IMR-90 (cell line): ENCODE measurements at regions not wholly inside any gene's neighbourhood (a gene's known extent, or its start where the extent isn't known, plus 50 kb on each side); places are given as distances from the start of the nearest gene placed in this dataset.

Source experiments
- ATAC-seq: fragments of 200-7000 bp; cut with Tn5 transposase; 2 replicates; pipeline ENCODE4 v1.9.1; 2020; ENCODE audit warnings: low read depth, mild to moderate bottlenecking, moderate library complexity
- BruUV-seq: library from RNA; stranded (reverse); fragments of 400-500 nt; replicated peaks from 2 replicates; lab custom pipeline; 2021; lab: Mats Ljungman, UMichigan
- CTCF ChIA-PET: fragments of 300-600 bp; formaldehyde crosslinking; extraction: SDS; loops from one replicate; lab custom pipeline; 2021; ENCODE audit warnings: antibody characterized with exemption; lab: Yijun Ruan, JAX
- POLR2A ChIA-PET: fragments of 300-600 bp; sonication (Branson Sonifier 250); formaldehyde crosslinking; loops from one replicate; lab custom pipeline; 2022; ENCODE audit warnings: antibody characterized with exemption; ENCODE audit not compliant: unreplicated experiment; lab: Charles Lee
- DNase-seq: peaks from one replicate; pipeline ENCODE4 v3.0.0; 2013
- H2AFZ ChIP-seq: replicated peaks from 2 replicates; pipeline ENCODE3; 2013; ENCODE audit warnings: low read length, mild to moderate bottlenecking; ENCODE audit not compliant: poor library complexity
- H2AK5ac ChIP-seq: 2 replicates; pipeline ENCODE4 v1.6.1; 2013; ENCODE audit warnings: low read depth, low read length, inconsistent platforms
- H2AK9ac ChIP-seq: replicated peaks from 2 replicates; pipeline ENCODE3; 2013; ENCODE audit warnings: mild to moderate bottlenecking, low read depth, low read length, moderate library complexity; ENCODE audit not compliant: poor library complexity
- H2BK120ac ChIP-seq: 2 replicates; pipeline ENCODE4 v1.6.1; 2013; ENCODE audit warnings: low read depth, low read length, inconsistent platforms
- H2BK15ac ChIP-seq: 3 replicates; pipeline ENCODE4 v1.6.1; 2013; ENCODE audit warnings: low read depth, low read length, inconsistent platforms
- H2BK20ac ChIP-seq: 2 replicates; pipeline ENCODE4 v1.6.1; 2013; ENCODE audit warnings: low read depth, mild to moderate bottlenecking, inconsistent platforms, low read length, moderate library complexity
- H2BK5ac ChIP-seq: 2 replicates; pipeline ENCODE4 v1.6.1; 2013; ENCODE audit warnings: mild to moderate bottlenecking, low read depth, low read length, inconsistent platforms; ENCODE audit not compliant: poor library complexity, severe bottlenecking
- H3K14ac ChIP-seq: replicated peaks from 2 replicates; pipeline ENCODE4 v1.6.1; 2013; ENCODE audit warnings: low read depth, low read length, inconsistent platforms
- H3K18ac ChIP-seq: 2 replicates; pipeline ENCODE4 v1.6.1; 2013; ENCODE audit warnings: low read depth, low read length, control low read depth
- H3K23ac ChIP-seq: 2 replicates; pipeline ENCODE4 v1.6.1; 2013; ENCODE audit warnings: low read depth, low read length, inconsistent platforms
- H3K27ac ChIP-seq: 2 replicates; pipeline ENCODE4 v1.5.1; 2013; ENCODE audit warnings: mild to moderate bottlenecking, control low read depth, low read length; ENCODE audit not compliant: insufficient read depth
- H3K27me3 ChIP-seq: 2 replicates; pipeline ENCODE4 v1.6.1; 2013; ENCODE audit warnings: low read length; ENCODE audit not compliant: control insufficient read depth, insufficient read depth
- H3K36me3 ChIP-seq: 2 replicates; pipeline ENCODE4 v1.6.1; 2013; ENCODE audit warnings: low read length, mixed read lengths; ENCODE audit not compliant: control insufficient read depth, insufficient read depth
- H3K4ac ChIP-seq: 2 replicates; pipeline ENCODE4 v1.6.1; 2013; ENCODE audit warnings: low read depth, low read length, inconsistent platforms
- H3K4me1 ChIP-seq: 2 replicates; pipeline ENCODE4 v1.6.1; 2013; ENCODE audit warnings: low read length, mixed read lengths; ENCODE audit not compliant: control insufficient read depth, insufficient read depth
- H3K4me2 ChIP-seq: 2 replicates; pipeline ENCODE4 v1.6.1; 2013; ENCODE audit warnings: low read depth, mild to moderate bottlenecking, control low read depth, low read length, moderate library complexity
- H3K4me3 ChIP-seq: 2 replicates; pipeline ENCODE4 v1.5.1; 2013; ENCODE audit warnings: low read depth, mild to moderate bottlenecking, control low read depth, low read length, moderate library complexity; ENCODE audit not compliant: insufficient read depth
- H3K56ac ChIP-seq: 2 replicates; pipeline ENCODE4 v1.6.1; 2013; ENCODE audit warnings: low read length, inconsistent platforms; ENCODE audit not compliant: insufficient read depth; ENCODE audit errors: extremely low read depth
- H3K79me1 ChIP-seq, 2 experiments: 2 replicates each; pipeline ENCODE4 v1.6.1; 2013; ENCODE audit warnings: low read length in 2 of 2, inconsistent platforms in 1 of 2, low read depth in 1 of 2
- H3K9ac ChIP-seq: 2 replicates; pipeline ENCODE4 v1.6.1; 2013; ENCODE audit warnings: low read depth, low read length, control low read depth
- H3K9me1 ChIP-seq: 2 replicates; pipeline ENCODE4 v1.6.1; 2013; ENCODE audit warnings: low read length, inconsistent platforms; ENCODE audit not compliant: insufficient read depth
- H3K9me3 ChIP-seq: 2 replicates; pipeline ENCODE4 v1.6.1; 2013; ENCODE audit warnings: low read length; ENCODE audit not compliant: control insufficient read depth, insufficient read depth
- H4K20me1 ChIP-seq: 2 replicates; pipeline ENCODE4 v1.6.1; 2013; ENCODE audit warnings: low read length, inconsistent platforms; ENCODE audit not compliant: insufficient read depth
- H4K5ac ChIP-seq: 2 replicates; pipeline ENCODE4 v1.6.1; 2013; ENCODE audit warnings: mild to moderate bottlenecking, low read depth, low read length, control low read depth
- H4K8ac ChIP-seq, 2 experiments: 2 replicates each; pipeline ENCODE4 v1.6.1; 2013; ENCODE audit warnings: low read depth in 2 of 2, low read length in 2 of 2, control low read depth in 1 of 2, inconsistent platforms in 1 of 2
- H4K91ac ChIP-seq: 2 replicates; pipeline ENCODE4 v1.6.1; 2013; ENCODE audit warnings: low read depth, low read length, inconsistent platforms; ENCODE audit not compliant: insufficient read depth
- BHLHE40 ChIP-seq: fragments of 150-350 bp; IDR thresholded peaks from 2 replicates; pipeline ENCODE4 v1.6.1; 2016; ENCODE audit warnings: mild to moderate bottlenecking, low read depth, low read length
- CEBPB ChIP-seq: IDR thresholded peaks from 2 replicates; pipeline ENCODE4 v1.6.1; 2012; ENCODE audit warnings: low read depth, low read length, improper control_type of control experiment
- CHD1 ChIP-seq: IDR thresholded peaks from 2 replicates; pipeline ENCODE4 v1.6.1; 2012; ENCODE audit warnings: low read depth, low read length, improper control_type of control experiment
- FOS ChIP-seq: fragments of 150-350 bp; IDR thresholded peaks from 2 replicates; pipeline ENCODE4 v1.6.1; 2016; ENCODE audit warnings: low read depth, low read length
- MAFK ChIP-seq: IDR thresholded peaks from 2 replicates; pipeline ENCODE4 v1.6.1; 2012; ENCODE audit warnings: low read depth, low read length, improper control_type of control experiment
- MAZ ChIP-seq: IDR thresholded peaks from 2 replicates; pipeline ENCODE4 v1.6.1; 2012; ENCODE audit warnings: low read depth, mild to moderate bottlenecking, low read length, improper control_type of control experiment, moderate library complexity, borderline replicate concordance
- MXI1 ChIP-seq: IDR thresholded peaks from 2 replicates; pipeline ENCODE4 v1.6.1; 2012; ENCODE audit warnings: low read depth, mild to moderate bottlenecking, low read length, moderate library complexity, borderline replicate concordance
- NFE2L2 ChIP-seq: fragments of 150-350 bp; IDR thresholded peaks from 2 replicates; pipeline ENCODE4 v1.6.1; 2016; ENCODE audit warnings: low read depth, mild to moderate bottlenecking, low read length
- POLR2A ChIP-seq: IDR thresholded peaks from 2 replicates; pipeline ENCODE4 v1.6.1; 2012; ENCODE audit warnings: mild to moderate bottlenecking, low read depth, low read length
- RAD21 ChIP-seq: IDR thresholded peaks from 2 replicates; pipeline ENCODE4 v1.6.1; 2012; ENCODE audit warnings: low read length, improper control_type of control experiment
- RCOR1 ChIP-seq: IDR thresholded peaks from 2 replicates; pipeline ENCODE4 v1.6.1; 2012; ENCODE audit warnings: mild to moderate bottlenecking, low read length, improper control_type of control experiment; ENCODE audit not compliant: insufficient replicate concordance
- RFX5 ChIP-seq: IDR thresholded peaks from 2 replicates; pipeline ENCODE4 v1.8.0; 2012; ENCODE audit warnings: low read depth, mild to moderate bottlenecking, low read length, moderate library complexity
- SMC3 ChIP-seq: fragments of 150-350 bp; IDR thresholded peaks from 2 replicates; pipeline ENCODE4 v1.6.1; 2016; ENCODE audit warnings: low read depth, mild to moderate bottlenecking, antibody characterized with exemption, low read length, moderate library complexity
- WGBS, 2 experiments: methylation state at CpG; one replicate each; pipeline versions ENCODE4 v1.1.5 to v1.1.7; 2013; ENCODE audit warnings: missing lambda C conversion rate in 2 of 2; ENCODE audit not compliant: insufficient read length in 1 of 2; ENCODE audit errors: extremely low coverage in 2 of 2; 5-methylcytosine and 5-hydroxymethylcytosine counted together
- dilution Hi-C: fragments of 300-500 bp; cut with HindIII; formaldehyde crosslinking; loops from one replicate; pipeline ENCODE4 v1.14.3; 2018; ENCODE audit warnings: low sequenced_read_pairs; ENCODE audit not compliant: unreplicated experiment
- in situ Hi-C: fragments of 300-500 bp; cut with MboI; formaldehyde crosslinking; loops from 3 replicates; pipeline ENCODE4 v1.14.3; 2019; ENCODE audit warnings: low sequenced_read_pairs, inconsistent platforms, mixed read lengths
- intact Hi-C: fragments of 100-400 bp; cut with micrococcal nuclease; formaldehyde crosslinking; loops from 2 replicates; pipeline ENCODE4 v1.10.0; 2022
- TF ChIP-seq, protein P1 (sequence below): conservative IDR thresholded peaks from 2 replicates; pipeline ENCODE4 v1.5.1; 2012; ENCODE audit warnings: mild to moderate bottlenecking, low read depth, low read length, improper control_type of control experiment
- TF ChIP-seq, protein P2 (sequence below): fragments of 150-350 bp; IDR thresholded peaks from 2 replicates; pipeline ENCODE4 v1.6.1; 2017; ENCODE audit warnings: mild to moderate bottlenecking, antibody characterized with exemption, low read length, low read depth
- TF ChIP-seq, protein P3 (sequence below): fragments of 150-350 bp; IDR thresholded peaks from 2 replicates; pipeline ENCODE4 v1.6.1; 2016; ENCODE audit warnings: low read depth, mild to moderate bottlenecking, low read length, moderate library complexity, borderline replicate concordance

DNA sequence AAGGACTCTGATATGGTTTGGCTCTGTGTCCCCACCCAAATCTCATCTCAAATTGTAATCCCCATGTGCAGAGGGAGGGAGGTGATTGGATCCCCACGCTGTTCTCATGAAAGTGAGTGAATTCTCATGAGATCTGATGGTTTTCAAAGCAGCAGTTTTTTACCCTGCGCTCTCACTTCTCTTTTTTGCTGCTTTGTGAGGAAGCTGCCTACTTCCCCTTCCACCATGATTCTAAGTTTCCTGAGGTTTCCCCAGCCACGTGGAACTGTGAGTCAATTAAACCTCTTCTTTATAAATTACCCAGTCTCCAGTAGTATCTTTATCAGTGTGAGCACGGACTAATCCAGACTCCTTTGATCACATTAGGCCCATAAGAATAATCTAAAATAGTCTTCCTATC is 719.7 kb upstream of the CDH8 start:
- H2AFZ ChIP-seq: no peak overlapping the region
- H2BK15ac ChIP-seq: no peak overlapping the region
- no peak overlapping the region for H2AK5ac ChIP-seq
- in situ Hi-C loops: no loop called here
- DNase-seq (no peak), ATAC-seq (no peak)
- H4K8ac ChIP-seq: no peak overlapping the region
- H3K79me1 ChIP-seq: no peaks in the 10 kb centered on the region
- H3K9ac ChIP-seq: no peak overlapping the region
- no peak overlapping the region for H3K4me2 ChIP-seq
- H3K14ac ChIP-seq: no peak overlapping the region
- ChIA-PET POLR2A (no interaction called here), CTCF (no interaction called here)
- no peak overlapping the region for H2AK9ac ChIP-seq
- H3K27me3 ChIP-seq: no peaks in the 10 kb centered on the region
- TF ChIP-seq CEBPB: no peak
- TF ChIP-seq MAFK: no peak
- no peak for TF ChIP-seq MXI1
- TF ChIP-seq, protein P1, sequence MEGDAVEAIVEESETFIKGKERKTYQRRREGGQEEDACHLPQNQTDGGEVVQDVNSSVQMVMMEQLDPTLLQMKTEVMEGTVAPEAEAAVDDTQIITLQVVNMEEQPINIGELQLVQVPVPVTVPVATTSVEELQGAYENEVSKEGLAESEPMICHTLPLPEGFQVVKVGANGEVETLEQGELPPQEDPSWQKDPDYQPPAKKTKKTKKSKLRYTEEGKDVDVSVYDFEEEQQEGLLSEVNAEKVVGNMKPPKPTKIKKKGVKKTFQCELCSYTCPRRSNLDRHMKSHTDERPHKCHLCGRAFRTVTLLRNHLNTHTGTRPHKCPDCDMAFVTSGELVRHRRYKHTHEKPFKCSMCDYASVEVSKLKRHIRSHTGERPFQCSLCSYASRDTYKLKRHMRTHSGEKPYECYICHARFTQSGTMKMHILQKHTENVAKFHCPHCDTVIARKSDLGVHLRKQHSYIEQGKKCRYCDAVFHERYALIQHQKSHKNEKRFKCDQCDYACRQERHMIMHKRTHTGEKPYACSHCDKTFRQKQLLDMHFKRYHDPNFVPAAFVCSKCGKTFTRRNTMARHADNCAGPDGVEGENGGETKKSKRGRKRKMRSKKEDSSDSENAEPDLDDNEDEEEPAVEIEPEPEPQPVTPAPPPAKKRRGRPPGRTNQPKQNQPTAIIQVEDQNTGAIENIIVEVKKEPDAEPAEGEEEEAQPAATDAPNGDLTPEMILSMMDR: no peak
- TF ChIP-seq RCOR1: no peak
- no peak for TF ChIP-seq RAD21
- TF ChIP-seq POLR2A: no peak
- TF ChIP-seq BHLHE40: no peak
- TF ChIP-seq SMC3: no peak
- no peak for TF ChIP-seq MAZ
- no peak for TF ChIP-seq NFE2L2
- no peak for TF ChIP-seq RFX5
- no peak for TF ChIP-seq CHD1
- TF ChIP-seq FOS: no peak
- TF ChIP-seq, protein P2, sequence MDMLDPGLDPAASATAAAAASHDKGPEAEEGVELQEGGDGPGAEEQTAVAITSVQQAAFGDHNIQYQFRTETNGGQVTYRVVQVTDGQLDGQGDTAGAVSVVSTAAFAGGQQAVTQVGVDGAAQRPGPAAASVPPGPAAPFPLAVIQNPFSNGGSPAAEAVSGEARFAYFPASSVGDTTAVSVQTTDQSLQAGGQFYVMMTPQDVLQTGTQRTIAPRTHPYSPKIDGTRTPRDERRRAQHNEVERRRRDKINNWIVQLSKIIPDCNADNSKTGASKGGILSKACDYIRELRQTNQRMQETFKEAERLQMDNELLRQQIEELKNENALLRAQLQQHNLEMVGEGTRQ: no peak
- TF ChIP-seq, protein P3, sequence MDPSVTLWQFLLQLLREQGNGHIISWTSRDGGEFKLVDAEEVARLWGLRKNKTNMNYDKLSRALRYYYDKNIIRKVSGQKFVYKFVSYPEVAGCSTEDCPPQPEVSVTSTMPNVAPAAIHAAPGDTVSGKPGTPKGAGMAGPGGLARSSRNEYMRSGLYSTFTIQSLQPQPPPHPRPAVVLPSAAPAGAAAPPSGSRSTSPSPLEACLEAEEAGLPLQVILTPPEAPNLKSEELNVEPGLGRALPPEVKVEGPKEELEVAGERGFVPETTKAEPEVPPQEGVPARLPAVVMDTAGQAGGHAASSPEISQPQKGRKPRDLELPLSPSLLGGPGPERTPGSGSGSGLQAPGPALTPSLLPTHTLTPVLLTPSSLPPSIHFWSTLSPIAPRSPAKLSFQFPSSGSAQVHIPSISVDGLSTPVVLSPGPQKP: no peak
- H3K18ac ChIP-seq: no peak overlapping the region
- H3K9me3 ChIP-seq: 0 out of 2 replicates have a peak, but pooled peaks cover 9% of the 10 kb centered on the region
- intact Hi-C loops: no loop called here
- H2BK5ac ChIP-seq: no peak overlapping the region
- no CpG with 5 or more reads among the region's 4 CpGs for WGBS, 2 experiments
- no peak overlapping the region for H2BK120ac ChIP-seq
- no peak overlapping the region for H3K23ac ChIP-seq
- no peak overlapping the region for H4K5ac ChIP-seq
- no peak overlapping the region for H4K91ac ChIP-seq
- H2BK20ac ChIP-seq: no peak overlapping the region
- BruUV-seq: no TSS peak
- no peak overlapping the region for H3K4ac ChIP-seq
- no peaks in the 10 kb centered on the region for H3K36me3 ChIP-seq
- H3K56ac ChIP-seq: no peak overlapping the region
- dilution Hi-C loops: no loop called here
- H4K20me1 ChIP-seq: no peaks in the 10 kb centered on the region
- H3K4me3 ChIP-seq: no peak overlapping the region
- no peaks in the 10 kb centered on the region for H3K4me1 ChIP-seq
- H3K9me1 ChIP-seq: no peaks in the 10 kb centered on the region
- no peak overlapping the region for H3K27ac ChIP-seq
